ENCODE measurements at regions not wholly inside any gene's neighbourhood (a gene's known extent, or its start where the extent isn't known, plus 50 kb on each side); places are given as distances from the start of the nearest gene placed in this dataset.

- TF ChIP-seq CTCF (IDR thresholded peaks at IDR 0.05; ENCODE audit: control insufficient read depth, extremely low read depth, insufficient read depth) = no peak
- DNase-seq (ENCODE audit: low read depth) = no peak
Measured at GRCh38 chr4:24224446-24224845, 334.6 kb upstream of the PPARGC1A start.

GRCh38 chr4:24219209-24219608 is 329.4 kb upstream of the PPARGC1A start:
- DNase-seq (ENCODE audit: low read depth) = no peak
- no peak overlapping the region for H3K4me3 ChIP-seq (ENCODE audit: low read depth, low read length)
- TF ChIP-seq CTCF (IDR thresholded peaks at IDR 0.05; ENCODE audit: control insufficient read depth, extremely low read depth, insufficient read depth) = no peak

More at GRCh38 chr4:24224446-24224845, 334.6 kb upstream of the PPARGC1A start:
- H3K4me3 ChIP-seq (ENCODE audit: low read depth, low read length) = no peak overlapping the region

GRCh38 chr4:24218566-24218965 is 328.7 kb upstream of the PPARGC1A start:
- no peak for TF ChIP-seq CTCF (IDR thresholded peaks at IDR 0.05; ENCODE audit: control insufficient read depth, extremely low read depth, insufficient read depth)
- DNase-seq (ENCODE audit: low read depth) = no peak
- no peak overlapping the region for H3K4me3 ChIP-seq (ENCODE audit: low read depth, low read length)

- no peak for DNase-seq (ENCODE audit: low read depth)
- no peak overlapping the region for H3K4me3 ChIP-seq (ENCODE audit: low read depth, low read length)
- TF ChIP-seq CTCF (IDR thresholded peaks at IDR 0.05; ENCODE audit: control insufficient read depth, extremely low read depth, insufficient read depth) = no peak
Measured at GRCh38 chr4:24214796-24215195, 324.9 kb upstream of the PPARGC1A start.

- no peak for TF ChIP-seq CTCF (IDR thresholded peaks at IDR 0.05; ENCODE audit: control insufficient read depth, extremely low read depth, insufficient read depth)
- DNase-seq (ENCODE audit: low read depth) = no peak
- H3K4me3 ChIP-seq (ENCODE audit: low read depth, low read length) = no peak overlapping the region
Measured at GRCh38 chr4:24213961-24214360, 324.1 kb upstream of the PPARGC1A start.

GRCh38 chr4:24212642-24213041 is 322.8 kb upstream of the PPARGC1A start:
- H3K4me3 ChIP-seq (ENCODE audit: low read depth, low read length) = no peak overlapping the region
- DNase-seq (ENCODE audit: low read depth) = no peak
- no peak for TF ChIP-seq CTCF (IDR thresholded peaks at IDR 0.05; ENCODE audit: control insufficient read depth, extremely low read depth, insufficient read depth)

- H3K4me3 ChIP-seq (ENCODE audit: low read depth, low read length) = no peak overlapping the region
- TF ChIP-seq CTCF (IDR thresholded peaks at IDR 0.05; ENCODE audit: control insufficient read depth, extremely low read depth, insufficient read depth) = no peak
- no peak for DNase-seq (ENCODE audit: low read depth)
Measured at GRCh38 chr4:24211856-24212255, 322.0 kb upstream of the PPARGC1A start.
